Activated CD4-positive, alpha-beta T cell treated with anti-CD3 and anti-CD28 coated beads, Interleukin-2, amount 10 ng/mL, durations not matched to agents 7 days and 5 days (primary cell): ENCODE measurements at regions not wholly inside any gene's neighbourhood (a gene's known extent, or its start where the extent isn't known, plus 50 kb on each side); places are given as distances from the start of the nearest gene placed in this dataset.

ENCODE experiments used
- CTCF ChIA-PET: fragments of 350-600 bp; sonication (Branson Sonifier 250); formaldehyde crosslinking; loops from one replicate; lab custom pipeline; 2021; ENCODE audit warnings: antibody characterized with exemption; lab: Charles Lee
- POLR2A ChIA-PET: fragments of 350-600 bp; sonication (Branson Sonifier 250); formaldehyde crosslinking; loops from one replicate; lab custom pipeline; 2021; ENCODE audit warnings: antibody characterized with exemption; lab: Charles Lee
- DNase-seq: peaks from one replicate; pipeline ENCODE4 v3.0.0-alpha.2; 2020
- H3K27ac Mint-ChIP-seq: one replicate; pipeline ENCODE4 v1.8.0; 2021; ENCODE audit warnings: mild to moderate bottlenecking, moderate library complexity, mixed read lengths
- H3K27me3 Mint-ChIP-seq: one replicate; pipeline ENCODE4 v1.8.0; 2021; ENCODE audit warnings: mixed read lengths
- H3K36me3 Mint-ChIP-seq: one replicate; pipeline ENCODE4 v1.8.0; 2021; ENCODE audit warnings: low read depth, mixed read lengths
- H3K4me1 Mint-ChIP-seq: one replicate; pipeline ENCODE4 v1.8.0; 2021; ENCODE audit warnings: mixed read lengths
- H3K4me3 Mint-ChIP-seq: one replicate; pipeline ENCODE4 v1.8.0; 2021; ENCODE audit warnings: mild to moderate bottlenecking, moderate library complexity, mixed read lengths
- H3K9me3 Mint-ChIP-seq: one replicate; pipeline ENCODE4 v1.8.0; 2021; ENCODE audit warnings: mixed read lengths

DNA sequence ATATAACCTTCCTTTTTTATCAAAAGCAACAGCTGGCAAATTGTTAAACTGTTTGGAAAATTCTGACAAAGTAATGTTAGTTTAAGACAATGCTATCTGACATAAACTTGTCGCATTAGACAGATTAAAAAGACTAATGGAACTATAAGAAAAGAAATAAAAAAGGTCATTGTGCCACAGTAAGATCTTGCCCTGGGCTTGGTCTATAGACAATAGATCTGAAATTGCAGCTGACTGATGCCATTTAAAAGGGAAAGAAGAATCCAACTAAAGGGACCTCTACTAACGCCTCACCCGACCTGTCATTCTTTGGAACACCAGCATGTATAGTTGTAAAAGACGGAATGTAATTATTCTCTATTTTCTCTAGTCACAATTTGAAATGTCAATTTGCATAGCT lies 644.4 kb upstream of the GRAMD2B start:
- ChIA-PET CTCF (no interaction called here), POLR2A (no interaction called here)
- no peaks in the 10 kb centered on the region for H3K27me3 Mint-ChIP-seq
- no peak for DNase-seq
- no peaks in the 10 kb centered on the region for H3K36me3 Mint-ChIP-seq
- no peak overlapping the region for H3K4me3 Mint-ChIP-seq
- H3K4me1 Mint-ChIP-seq: no peaks in the 10 kb centered on the region
- no peaks in the 10 kb centered on the region for H3K9me3 Mint-ChIP-seq
- no peak overlapping the region for H3K27ac Mint-ChIP-seq

DNA sequence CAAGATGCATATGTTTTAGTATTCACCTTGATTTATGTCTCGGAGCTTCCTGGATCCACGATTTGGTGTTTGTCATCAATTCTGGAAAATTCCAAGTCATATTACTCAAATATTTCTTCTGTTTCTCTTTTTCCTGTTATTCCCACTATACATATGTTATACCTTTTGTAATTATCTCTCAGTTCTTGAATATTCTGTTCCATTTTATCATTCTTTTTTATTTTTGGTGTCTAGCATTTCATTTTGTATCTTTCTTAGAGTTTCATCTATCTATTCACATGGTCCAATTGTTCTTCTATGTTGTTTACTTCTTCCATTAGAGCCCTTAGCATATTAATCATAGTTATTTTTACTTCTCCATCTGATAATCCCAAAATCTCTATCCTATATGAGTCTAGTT lies 637.8 kb upstream of the GRAMD2B start:
- ChIA-PET CTCF (no interaction called here), POLR2A (no interaction called here)
- no peaks in the 10 kb centered on the region for H3K4me1 Mint-ChIP-seq
- no peak for DNase-seq
- no peaks in the 10 kb centered on the region for H3K36me3 Mint-ChIP-seq
- no peaks in the 10 kb centered on the region for H3K9me3 Mint-ChIP-seq
- H3K4me3 Mint-ChIP-seq: no peak overlapping the region
- no peaks in the 10 kb centered on the region for H3K27me3 Mint-ChIP-seq
- H3K27ac Mint-ChIP-seq: no peak overlapping the region

DNA sequence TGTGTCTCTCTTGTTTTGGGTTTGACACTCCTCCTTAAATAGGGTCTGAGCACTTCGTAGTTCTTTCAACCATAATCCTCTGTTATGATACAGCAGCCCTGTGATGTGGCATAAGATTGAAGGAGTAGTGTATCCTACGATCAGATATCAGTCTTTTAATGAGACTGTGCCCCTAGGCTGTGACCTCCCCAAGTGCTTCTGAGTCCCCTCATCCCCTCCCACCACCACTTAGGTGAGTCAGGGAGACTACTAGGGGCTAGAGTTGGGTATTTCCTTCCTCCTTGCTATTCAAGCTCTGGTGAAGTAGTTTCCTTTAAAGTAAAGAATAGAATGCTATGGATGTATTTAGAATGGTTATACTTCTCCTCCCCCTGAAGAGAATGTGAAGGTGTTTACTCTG lies 637.2 kb upstream of the GRAMD2B start:
- no peaks in the 10 kb centered on the region for H3K9me3 Mint-ChIP-seq
- no peaks in the 10 kb centered on the region for H3K4me1 Mint-ChIP-seq
- ChIA-PET CTCF (no interaction called here), POLR2A (no interaction called here)
- no peaks in the 10 kb centered on the region for H3K36me3 Mint-ChIP-seq
- no peak for DNase-seq
- H3K27ac Mint-ChIP-seq: no peak overlapping the region
- no peaks in the 10 kb centered on the region for H3K27me3 Mint-ChIP-seq
- no peak overlapping the region for H3K4me3 Mint-ChIP-seq

DNA sequence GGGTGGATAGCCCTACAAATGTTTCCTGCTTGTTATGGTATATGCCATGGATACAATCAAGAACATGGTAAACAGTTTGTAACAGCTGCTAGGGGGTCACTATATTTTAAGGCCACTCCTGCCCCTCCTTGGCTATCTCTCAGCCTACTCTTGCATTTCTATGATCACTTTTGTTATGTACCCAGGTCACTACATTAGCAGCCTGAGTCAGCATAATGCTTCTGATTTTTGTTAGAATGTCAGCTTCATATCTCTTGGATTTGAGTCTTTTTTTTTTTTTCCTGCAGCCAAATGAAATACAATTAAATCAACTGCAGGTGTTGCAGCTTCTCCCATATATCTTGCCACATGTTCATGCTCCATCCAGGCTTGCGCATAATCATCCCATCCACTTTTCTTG lies 629.7 kb upstream of the GRAMD2B start:
- Mint-ChIP-seq H3K9me3 (peaks cover 5% of the 10 kb centered on the region), H3K27me3 (no peaks in the 10 kb centered on the region), H3K27ac (no peak overlapping the region), H3K4me3 (no peak overlapping the region), H3K4me1 (no peaks in the 10 kb centered on the region), H3K36me3 (no peaks in the 10 kb centered on the region)
- POLR2A ChIA-PET: no interaction called here
- CTCF ChIA-PET: no interaction called here
- no peak for DNase-seq

DNA sequence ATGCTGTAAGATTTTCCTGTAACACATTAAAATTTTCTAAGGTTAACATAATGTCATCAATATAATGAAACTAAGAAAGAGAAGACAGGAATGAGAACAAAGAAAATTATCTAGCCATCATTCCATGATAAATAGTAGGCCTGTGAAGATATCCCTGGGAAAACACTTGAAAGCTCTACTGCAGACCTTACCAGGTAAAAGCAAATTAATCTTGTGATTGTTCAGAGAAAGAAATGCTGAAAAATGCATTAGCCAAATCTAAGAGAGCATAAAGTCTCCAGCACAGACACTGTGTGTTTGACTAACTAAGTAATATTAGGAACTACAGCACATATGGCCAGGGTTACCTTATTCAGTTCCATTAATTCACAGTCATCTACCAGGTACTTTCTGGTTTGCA lies 628.3 kb upstream of the GRAMD2B start:
- Mint-ChIP-seq H3K27me3 (no peaks in the 10 kb centered on the region), H3K4me3 (no peak overlapping the region), H3K36me3 (no peaks in the 10 kb centered on the region), H3K9me3 (peaks cover 5% of the 10 kb centered on the region), H3K27ac (no peak overlapping the region), H3K4me1 (no peaks in the 10 kb centered on the region)
- ChIA-PET POLR2A (no interaction called here), CTCF (no interaction called here)
- DNase-seq: no peak

DNA sequence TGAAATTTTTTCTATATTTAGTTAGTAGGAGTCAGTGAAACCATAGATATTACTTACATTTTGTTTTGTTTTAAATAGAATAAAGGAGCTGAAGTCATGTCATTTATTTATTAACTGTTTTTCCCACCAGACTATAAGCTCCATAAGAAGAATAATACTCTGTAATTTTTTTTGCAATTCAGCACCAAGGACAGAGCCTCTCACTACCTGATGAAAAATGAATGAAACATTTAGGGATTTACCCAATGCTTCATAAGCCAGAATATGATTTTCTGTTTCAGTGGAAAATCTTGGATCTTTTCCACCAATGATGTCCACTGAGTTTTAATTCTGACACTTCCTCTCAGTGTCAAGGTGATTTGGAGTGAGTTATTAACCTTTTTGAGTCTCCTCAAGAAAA lies 624.9 kb upstream of the GRAMD2B start:
- no peak for DNase-seq
- POLR2A ChIA-PET: no interaction called here
- H3K9me3 Mint-ChIP-seq: peaks cover 5% of the 10 kb centered on the region
- H3K27me3 Mint-ChIP-seq: no peaks in the 10 kb centered on the region
- no peaks in the 10 kb centered on the region for H3K4me1 Mint-ChIP-seq
- H3K27ac Mint-ChIP-seq: no peak overlapping the region
- no peaks in the 10 kb centered on the region for H3K36me3 Mint-ChIP-seq
- CTCF ChIA-PET: interaction anchor here (0.6 kb wide), 1 partner anchor 247 kb away, joined by 3 read pairs; no protein-coding TSS in a partner anchor
- H3K4me3 Mint-ChIP-seq: no peak overlapping the region

DNA sequence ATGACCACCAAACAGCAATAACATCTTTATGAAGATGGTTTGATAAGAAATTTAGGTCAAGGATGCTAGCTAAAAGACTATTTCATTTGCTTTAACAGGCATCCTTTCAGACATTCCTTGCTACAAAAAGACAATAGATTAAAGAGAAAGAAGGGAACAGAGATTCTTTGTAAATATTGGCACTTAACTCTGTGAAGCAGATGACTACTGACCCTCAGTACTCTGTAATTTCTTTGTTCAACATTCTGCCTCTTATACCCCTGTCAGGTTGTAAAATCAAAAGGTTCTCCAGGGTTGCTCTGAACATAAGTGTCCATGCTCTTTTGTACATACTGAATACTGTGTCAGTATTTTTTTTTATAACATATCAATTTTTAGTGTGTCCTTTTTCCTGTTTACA lies 610.6 kb upstream of the GRAMD2B start:
- Mint-ChIP-seq H3K9me3 (no peaks in the 10 kb centered on the region), H3K4me1 (no peaks in the 10 kb centered on the region), H3K4me3 (no peak overlapping the region), H3K27ac (no peak overlapping the region), H3K36me3 (no peaks in the 10 kb centered on the region), H3K27me3 (no peaks in the 10 kb centered on the region)
- DNase-seq: no peak
- CTCF ChIA-PET: no interaction called here
- POLR2A ChIA-PET: no interaction called here

- no peak overlapping the region for H3K4me3 Mint-ChIP-seq
- no peak overlapping the region for H3K27ac Mint-ChIP-seq
- DNase-seq: no peak
- no peaks in the 10 kb centered on the region for H3K4me1 Mint-ChIP-seq
- ChIA-PET CTCF (no interaction called here), POLR2A (no interaction called here)
- H3K27me3 Mint-ChIP-seq: no peaks in the 10 kb centered on the region
- no peaks in the 10 kb centered on the region for H3K36me3 Mint-ChIP-seq
- H3K9me3 Mint-ChIP-seq: no peaks in the 10 kb centered on the region
These were observed 609.8 kb upstream of the GRAMD2B start for GRCh38 chr5:125813221-125813974.

DNA sequence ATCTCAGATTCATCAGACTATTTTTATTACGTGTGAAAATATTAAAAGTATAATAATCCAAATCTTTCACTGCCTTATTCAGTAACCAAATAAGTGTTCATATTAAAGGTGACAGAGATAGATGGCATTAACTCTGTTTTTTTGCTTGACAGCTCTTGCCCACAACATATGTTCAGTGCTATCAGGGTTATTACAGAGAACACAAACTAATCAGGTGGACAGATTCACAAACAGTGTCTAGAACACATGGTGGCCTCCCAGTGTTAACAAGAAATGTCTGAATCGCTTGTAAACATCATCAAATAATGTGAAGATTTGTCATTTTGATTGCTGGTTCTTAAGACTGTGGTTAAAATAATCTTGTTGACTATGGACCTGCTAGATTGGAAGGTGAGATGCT lies 609.1 kb upstream of the GRAMD2B start:
- no peaks in the 10 kb centered on the region for H3K27me3 Mint-ChIP-seq
- ChIA-PET CTCF (no interaction called here), POLR2A (no interaction called here)
- no peak for DNase-seq
- no peaks in the 10 kb centered on the region for H3K4me1 Mint-ChIP-seq
- no peak overlapping the region for H3K27ac Mint-ChIP-seq
- no peaks in the 10 kb centered on the region for H3K9me3 Mint-ChIP-seq
- no peaks in the 10 kb centered on the region for H3K36me3 Mint-ChIP-seq
- no peak overlapping the region for H3K4me3 Mint-ChIP-seq

DNA sequence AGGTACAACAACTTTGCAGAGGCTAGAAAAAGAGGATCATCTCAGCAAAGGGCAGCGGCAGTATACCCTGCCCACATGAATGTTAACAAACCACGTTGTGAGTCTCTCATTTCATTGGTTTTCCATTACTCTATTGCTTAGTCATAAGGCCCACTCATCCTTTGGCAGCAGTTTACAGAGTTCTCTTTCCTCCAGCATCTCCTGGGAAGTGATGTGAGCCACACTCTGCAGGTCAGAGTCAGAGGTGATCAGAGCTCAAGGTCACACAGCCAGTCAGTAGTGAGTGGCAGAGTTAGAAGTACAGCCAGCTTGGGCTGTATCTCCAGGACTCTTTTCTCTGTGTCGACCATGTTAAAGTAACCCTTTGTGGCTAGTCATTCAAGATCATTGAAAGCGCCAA lies 599.6 kb upstream of the GRAMD2B start:
- DNase-seq: no peak
- no peaks in the 10 kb centered on the region for H3K36me3 Mint-ChIP-seq
- H3K27ac Mint-ChIP-seq: no peak overlapping the region
- no peaks in the 10 kb centered on the region for H3K4me1 Mint-ChIP-seq
- H3K4me3 Mint-ChIP-seq: no peak overlapping the region
- ChIA-PET CTCF (no interaction called here), POLR2A (no interaction called here)
- H3K27me3 Mint-ChIP-seq: no peaks in the 10 kb centered on the region
- H3K9me3 Mint-ChIP-seq: peaks cover 3% of the 10 kb centered on the region

- Mint-ChIP-seq H3K4me3 (no peak overlapping the region), H3K4me1 (no peaks in the 10 kb centered on the region), H3K36me3 (no peaks in the 10 kb centered on the region), H3K27me3 (no peaks in the 10 kb centered on the region), H3K9me3 (peaks cover 5% of the 10 kb centered on the region), H3K27ac (no peak overlapping the region)
- ChIA-PET POLR2A (no interaction called here), CTCF (no interaction called here)
- DNase-seq: no peak
These were observed 597.0 kb upstream of the GRAMD2B start for GRCh38 chr5:125826214-125826613.

- Mint-ChIP-seq H3K9me3 (peaks cover 5% of the 10 kb centered on the region), H3K27me3 (no peaks in the 10 kb centered on the region), H3K36me3 (no peaks in the 10 kb centered on the region), H3K4me3 (no peak overlapping the region), H3K4me1 (no peaks in the 10 kb centered on the region), H3K27ac (no peak overlapping the region)
- POLR2A ChIA-PET: no interaction called here
- CTCF ChIA-PET: no interaction called here
- no peak for DNase-seq
These were observed 593.9 kb upstream of the GRAMD2B start for GRCh38 chr5:125829349-125829748.

GRCh38 chr5:125833398-125833797 lies 589.8 kb upstream of the GRAMD2B start:
- CTCF ChIA-PET: no interaction called here
- Mint-ChIP-seq H3K27ac (no peak overlapping the region), H3K27me3 (no peaks in the 10 kb centered on the region), H3K9me3 (peaks cover 2% of the 10 kb centered on the region), H3K4me3 (no peak overlapping the region), H3K4me1 (no peaks in the 10 kb centered on the region), H3K36me3 (no peaks in the 10 kb centered on the region)
- POLR2A ChIA-PET: no interaction called here
- DNase-seq: no peak

GRCh38 chr5:125834438-125835115 lies 588.6 kb upstream of the GRAMD2B start:
- DNase-seq: no peak
- Mint-ChIP-seq H3K36me3 (no peaks in the 10 kb centered on the region), H3K9me3 (peaks cover 2% of the 10 kb centered on the region), H3K4me1 (no peaks in the 10 kb centered on the region), H3K27ac (no peak overlapping the region), H3K27me3 (no peaks in the 10 kb centered on the region), H3K4me3 (no peak overlapping the region)
- ChIA-PET CTCF (no interaction called here), POLR2A (no interaction called here)
